ENCODE measurements at regions not wholly inside any gene's neighbourhood (a gene's known extent, or its start where the extent isn't known, plus 50 kb on each side); places are given as distances from the start of the nearest gene placed in this dataset.
A peak's percentile ranks its signal among the peaks of the same experiment; 100 is the strongest.

GRCh38 chr2:204239411-204240165 is 303.0 kb downstream of the ICOS start:
- no peak for DNase-seq

- DNase-seq: no peak
Measured at GRCh38 chr2:204240961-204241360, 304.3 kb upstream of the PARD3B start.

GRCh38 chr2:204249437-204249836 is 295.8 kb upstream of the PARD3B start:
- no peak for DNase-seq

- DNase-seq: no peak
Measured at GRCh38 chr2:204250692-204251091, 294.6 kb upstream of the PARD3B start.

- no peak for DNase-seq
Measured at GRCh38 chr2:204251158-204251997, 293.9 kb upstream of the PARD3B start.

GRCh38 chr2:204251998-204252376 is 293.3 kb upstream of the PARD3B start:
- DNase-seq: no peak

- DNase-seq: no peak
Measured at GRCh38 chr2:204255071-204255470, 290.2 kb upstream of the PARD3B start.

- no peak for DNase-seq
Measured at GRCh38 chr2:204255526-204255925, 289.7 kb upstream of the PARD3B start.

- DNase-seq: no peak
Measured at GRCh38 chr2:204257781-204258180, 287.5 kb upstream of the PARD3B start.

GRCh38 chr2:204258890-204259289 is 286.4 kb upstream of the PARD3B start:
- DNase-seq: no peak

- DNase-seq: peak; percentile 7
Measured at GRCh38 chr2:204260162-204260877, 285.0 kb upstream of the PARD3B start.

- DNase-seq: no peak
Measured at GRCh38 chr2:204260901-204261300, 284.4 kb upstream of the PARD3B start.

GRCh38 chr2:204261846-204262245 is 283.4 kb upstream of the PARD3B start:
- DNase-seq: no peak

- DNase-seq: no peak
Measured at GRCh38 chr2:204264085-204264553, 281.2 kb upstream of the PARD3B start.

GRCh38 chr2:204264621-204265140 is 280.6 kb upstream of the PARD3B start:
- no peak for DNase-seq

- no peak for DNase-seq
Measured at GRCh38 chr2:204265681-204266181, 279.5 kb upstream of the PARD3B start.

- DNase-seq: no peak
Measured at GRCh38 chr2:204268458-204268857, 276.8 kb upstream of the PARD3B start.

- DNase-seq: no peak
Measured at GRCh38 chr2:204268971-204269370, 276.3 kb upstream of the PARD3B start.

GRCh38 chr2:204272089-204272488 is 273.2 kb upstream of the PARD3B start:
- DNase-seq: no peak

GRCh38 chr2:204272610-204273287 is 272.5 kb upstream of the PARD3B start:
- DNase-seq: no peak

GRCh38 chr2:204274429-204274828 is 270.8 kb upstream of the PARD3B start:
- DNase-seq: no peak

- no peak for DNase-seq
Measured at GRCh38 chr2:204274991-204275390, 270.3 kb upstream of the PARD3B start.
